ENCODE measurements at regions not wholly inside any gene's neighbourhood (a gene's known extent, or its start where the extent isn't known, plus 50 kb on each side); places are given as distances from the start of the nearest gene placed in this dataset.

DNA sequence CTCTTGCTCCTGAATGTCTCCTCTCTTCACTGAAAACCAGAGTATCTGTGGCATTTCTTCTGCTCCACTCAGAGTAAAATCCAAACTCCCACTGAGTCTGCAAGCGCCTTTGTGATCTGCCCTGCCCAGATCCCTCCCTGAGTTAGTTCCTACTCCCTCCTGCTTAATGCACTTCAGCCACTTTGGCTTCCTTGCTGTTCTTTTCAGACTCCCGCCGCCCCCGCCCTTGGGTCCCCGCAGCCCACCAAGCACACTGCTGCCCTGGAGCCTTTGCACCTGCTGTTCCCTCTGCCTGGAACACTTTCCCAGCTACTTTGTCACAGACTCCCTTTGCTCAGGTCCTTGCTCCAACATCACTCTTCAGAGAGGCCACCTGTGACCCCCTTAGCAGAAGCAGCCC, 127.2 kb upstream of the SLC25A48 start:
- TF ChIP-seq SNAI2 (CRISPR knock-in tag; IDR thresholded peaks at IDR 0.05) = no peak
- no peak for TF ChIP-seq GLIS3 (CRISPR knock-in tag; IDR thresholded peaks at IDR 0.05)
- TF ChIP-seq, protein P1, sequence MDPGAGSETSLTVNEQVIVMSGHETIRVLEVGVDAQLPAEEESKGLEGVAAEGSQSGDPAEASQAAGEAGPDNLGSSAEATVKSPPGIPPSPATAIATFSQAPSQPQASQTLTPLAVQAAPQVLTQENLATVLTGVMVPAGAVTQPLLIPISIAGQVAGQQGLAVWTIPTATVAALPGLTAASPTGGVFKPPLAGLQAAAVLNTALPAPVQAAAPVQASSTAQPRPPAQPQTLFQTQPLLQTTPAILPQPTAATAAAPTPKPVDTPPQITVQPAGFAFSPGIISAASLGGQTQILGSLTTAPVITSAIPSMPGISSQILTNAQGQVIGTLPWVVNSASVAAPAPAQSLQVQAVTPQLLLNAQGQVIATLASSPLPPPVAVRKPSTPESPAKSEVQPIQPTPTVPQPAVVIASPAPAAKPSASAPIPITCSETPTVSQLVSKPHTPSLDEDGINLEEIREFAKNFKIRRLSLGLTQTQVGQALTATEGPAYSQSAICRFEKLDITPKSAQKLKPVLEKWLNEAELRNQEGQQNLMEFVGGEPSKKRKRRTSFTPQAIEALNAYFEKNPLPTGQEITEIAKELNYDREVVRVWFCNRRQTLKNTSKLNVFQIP (CRISPR knock-in tag; IDR thresholded peaks at IDR 0.05; ENCODE audit: borderline replicate concordance, low read depth) = no peak
- no peak for TF ChIP-seq PPARA (CRISPR knock-in tag; IDR thresholded peaks at IDR 0.05; ENCODE audit: borderline replicate concordance)
- TF ChIP-seq RARB (CRISPR knock-in tag; IDR thresholded peaks at IDR 0.05) = no peak
- TF ChIP-seq TOX (CRISPR knock-in tag; IDR thresholded peaks at IDR 0.05; ENCODE audit: borderline replicate concordance) = no peak
- TF ChIP-seq BACH2 (CRISPR knock-in tag; IDR thresholded peaks at IDR 0.05; ENCODE audit: borderline replicate concordance) = no peak
- TF ChIP-seq, protein P2, sequence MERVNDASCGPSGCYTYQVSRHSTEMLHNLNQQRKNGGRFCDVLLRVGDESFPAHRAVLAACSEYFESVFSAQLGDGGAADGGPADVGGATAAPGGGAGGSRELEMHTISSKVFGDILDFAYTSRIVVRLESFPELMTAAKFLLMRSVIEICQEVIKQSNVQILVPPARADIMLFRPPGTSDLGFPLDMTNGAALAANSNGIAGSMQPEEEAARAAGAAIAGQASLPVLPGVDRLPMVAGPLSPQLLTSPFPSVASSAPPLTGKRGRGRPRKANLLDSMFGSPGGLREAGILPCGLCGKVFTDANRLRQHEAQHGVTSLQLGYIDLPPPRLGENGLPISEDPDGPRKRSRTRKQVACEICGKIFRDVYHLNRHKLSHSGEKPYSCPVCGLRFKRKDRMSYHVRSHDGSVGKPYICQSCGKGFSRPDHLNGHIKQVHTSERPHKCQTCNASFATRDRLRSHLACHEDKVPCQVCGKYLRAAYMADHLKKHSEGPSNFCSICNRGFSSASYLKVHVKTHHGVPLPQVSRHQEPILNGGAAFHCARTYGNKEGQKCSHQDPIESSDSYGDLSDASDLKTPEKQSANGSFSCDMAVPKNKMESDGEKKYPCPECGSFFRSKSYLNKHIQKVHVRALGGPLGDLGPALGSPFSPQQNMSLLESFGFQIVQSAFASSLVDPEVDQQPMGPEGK (CRISPR knock-in tag; IDR thresholded peaks at IDR 0.05; ENCODE audit: borderline replicate concordance) = no peak
- no peak for TF ChIP-seq ZC3H10 (CRISPR knock-in tag; IDR thresholded peaks at IDR 0.05)
- TF ChIP-seq ISL1 (CRISPR knock-in tag; IDR thresholded peaks at IDR 0.05) = no peak
- TF ChIP-seq ZFP30 (CRISPR knock-in tag; IDR thresholded peaks at IDR 0.05) = no peak
- TF ChIP-seq, protein P3, sequence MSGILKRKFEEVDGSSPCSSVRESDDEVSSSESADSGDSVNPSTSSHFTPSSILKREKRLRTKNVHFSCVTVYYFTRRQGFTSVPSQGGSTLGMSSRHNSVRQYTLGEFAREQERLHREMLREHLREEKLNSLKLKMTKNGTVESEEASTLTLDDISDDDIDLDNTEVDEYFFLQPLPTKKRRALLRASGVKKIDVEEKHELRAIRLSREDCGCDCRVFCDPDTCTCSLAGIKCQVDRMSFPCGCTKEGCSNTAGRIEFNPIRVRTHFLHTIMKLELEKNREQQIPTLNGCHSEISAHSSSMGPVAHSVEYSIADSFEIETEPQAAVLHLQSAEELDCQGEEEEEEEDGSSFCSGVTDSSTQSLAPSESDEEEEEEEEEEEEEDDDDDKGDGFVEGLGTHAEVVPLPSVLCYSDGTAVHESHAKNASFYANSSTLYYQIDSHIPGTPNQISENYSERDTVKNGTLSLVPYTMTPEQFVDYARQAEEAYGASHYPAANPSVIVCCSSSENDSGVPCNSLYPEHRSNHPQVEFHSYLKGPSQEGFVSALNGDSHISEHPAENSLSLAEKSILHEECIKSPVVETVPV (CRISPR knock-in tag; IDR thresholded peaks at IDR 0.05) = no peak

All from SK-N-SH treated with all-trans-retinoic acid at 6 μM for 48 hours (cell line).